ENCODE measurements at regions not wholly inside any gene's neighbourhood (a gene's known extent, or its start where the extent isn't known, plus 50 kb on each side); places are given as distances from the start of the nearest gene placed in this dataset.

GRCh38 chr2:65944213-65944612, 490.7 kb upstream of the MEIS1 start (continued):
- TF ChIP-seq USF1 (CRISPR knock-in tag; IDR thresholded peaks at IDR 0.05) (no peak), JAZF1 (CRISPR knock-in tag; IDR thresholded peaks at IDR 0.05) (no peak), ATF2 (CRISPR knock-in tag; IDR thresholded peaks at IDR 0.05; ENCODE audit: borderline replicate concordance, low read depth) (no peak), NFE2L1 (CRISPR knock-in tag; IDR thresholded peaks at IDR 0.05) (no peak), FOXJ3 (CRISPR knock-in tag; IDR thresholded peaks at IDR 0.05; ENCODE audit: borderline replicate concordance) (no peak), TEAD1 (CRISPR knock-in tag; IDR thresholded peaks at IDR 0.05) (no peak)
- TF ChIP-seq, protein P1, sequence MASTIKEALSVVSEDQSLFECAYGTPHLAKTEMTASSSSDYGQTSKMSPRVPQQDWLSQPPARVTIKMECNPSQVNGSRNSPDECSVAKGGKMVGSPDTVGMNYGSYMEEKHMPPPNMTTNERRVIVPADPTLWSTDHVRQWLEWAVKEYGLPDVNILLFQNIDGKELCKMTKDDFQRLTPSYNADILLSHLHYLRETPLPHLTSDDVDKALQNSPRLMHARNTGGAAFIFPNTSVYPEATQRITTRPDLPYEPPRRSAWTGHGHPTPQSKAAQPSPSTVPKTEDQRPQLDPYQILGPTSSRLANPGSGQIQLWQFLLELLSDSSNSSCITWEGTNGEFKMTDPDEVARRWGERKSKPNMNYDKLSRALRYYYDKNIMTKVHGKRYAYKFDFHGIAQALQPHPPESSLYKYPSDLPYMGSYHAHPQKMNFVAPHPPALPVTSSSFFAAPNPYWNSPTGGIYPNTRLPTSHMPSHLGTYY (CRISPR knock-in tag; IDR thresholded peaks at IDR 0.05): no peak

GRCh38 chr2:65943099-65943786, 491.7 kb upstream of the MEIS1 start:
- no peak overlapping the region for H3K27ac Mint-ChIP-seq
- ATAC-seq (no peak), DNase-seq (ENCODE audit: low spot score) (no peak)
- ChIA-PET CTCF (no interaction called here), POLR2A (no interaction called here)
- H3K36me3 Mint-ChIP-seq: no peaks in the 10 kb centered on the region
- no peak overlapping the region for H3K4me3 Mint-ChIP-seq
- H3K9me3 Mint-ChIP-seq: no peaks in the 10 kb centered on the region
- no peaks in the 10 kb centered on the region for H3K4me1 Mint-ChIP-seq
- H3K27me3 Mint-ChIP-seq (ENCODE audit: low read depth): no peaks in the 10 kb centered on the region; the same call in 1 of the 2 replicates
- TF ChIP-seq PREB (CRISPR knock-in tag; IDR thresholded peaks at IDR 0.05; ENCODE audit: borderline replicate concordance): no peak
- TF ChIP-seq RORB (CRISPR knock-in tag; IDR thresholded peaks at IDR 0.05): no peak
- no peak for TF ChIP-seq GABPB1 (CRISPR knock-in tag; IDR thresholded peaks at IDR 0.05)
- TF ChIP-seq, protein P2, sequence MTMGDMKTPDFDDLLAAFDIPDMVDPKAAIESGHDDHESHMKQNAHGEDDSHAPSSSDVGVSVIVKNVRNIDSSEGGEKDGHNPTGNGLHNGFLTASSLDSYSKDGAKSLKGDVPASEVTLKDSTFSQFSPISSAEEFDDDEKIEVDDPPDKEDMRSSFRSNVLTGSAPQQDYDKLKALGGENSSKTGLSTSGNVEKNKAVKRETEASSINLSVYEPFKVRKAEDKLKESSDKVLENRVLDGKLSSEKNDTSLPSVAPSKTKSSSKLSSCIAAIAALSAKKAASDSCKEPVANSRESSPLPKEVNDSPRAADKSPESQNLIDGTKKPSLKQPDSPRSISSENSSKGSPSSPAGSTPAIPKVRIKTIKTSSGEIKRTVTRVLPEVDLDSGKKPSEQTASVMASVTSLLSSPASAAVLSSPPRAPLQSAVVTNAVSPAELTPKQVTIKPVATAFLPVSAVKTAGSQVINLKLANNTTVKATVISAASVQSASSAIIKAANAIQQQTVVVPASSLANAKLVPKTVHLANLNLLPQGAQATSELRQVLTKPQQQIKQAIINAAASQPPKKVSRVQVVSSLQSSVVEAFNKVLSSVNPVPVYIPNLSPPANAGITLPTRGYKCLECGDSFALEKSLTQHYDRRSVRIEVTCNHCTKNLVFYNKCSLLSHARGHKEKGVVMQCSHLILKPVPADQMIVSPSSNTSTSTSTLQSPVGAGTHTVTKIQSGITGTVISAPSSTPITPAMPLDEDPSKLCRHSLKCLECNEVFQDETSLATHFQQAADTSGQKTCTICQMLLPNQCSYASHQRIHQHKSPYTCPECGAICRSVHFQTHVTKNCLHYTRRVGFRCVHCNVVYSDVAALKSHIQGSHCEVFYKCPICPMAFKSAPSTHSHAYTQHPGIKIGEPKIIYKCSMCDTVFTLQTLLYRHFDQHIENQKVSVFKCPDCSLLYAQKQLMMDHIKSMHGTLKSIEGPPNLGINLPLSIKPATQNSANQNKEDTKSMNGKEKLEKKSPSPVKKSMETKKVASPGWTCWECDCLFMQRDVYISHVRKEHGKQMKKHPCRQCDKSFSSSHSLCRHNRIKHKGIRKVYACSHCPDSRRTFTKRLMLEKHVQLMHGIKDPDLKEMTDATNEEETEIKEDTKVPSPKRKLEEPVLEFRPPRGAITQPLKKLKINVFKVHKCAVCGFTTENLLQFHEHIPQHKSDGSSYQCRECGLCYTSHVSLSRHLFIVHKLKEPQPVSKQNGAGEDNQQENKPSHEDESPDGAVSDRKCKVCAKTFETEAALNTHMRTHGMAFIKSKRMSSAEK (CRISPR knock-in tag; IDR thresholded peaks at IDR 0.05; ENCODE audit: borderline replicate concordance): no peak
- no peak for TF ChIP-seq FOXK1 (CRISPR knock-in tag; IDR thresholded peaks at IDR 0.05)
- TF ChIP-seq, protein P3, sequence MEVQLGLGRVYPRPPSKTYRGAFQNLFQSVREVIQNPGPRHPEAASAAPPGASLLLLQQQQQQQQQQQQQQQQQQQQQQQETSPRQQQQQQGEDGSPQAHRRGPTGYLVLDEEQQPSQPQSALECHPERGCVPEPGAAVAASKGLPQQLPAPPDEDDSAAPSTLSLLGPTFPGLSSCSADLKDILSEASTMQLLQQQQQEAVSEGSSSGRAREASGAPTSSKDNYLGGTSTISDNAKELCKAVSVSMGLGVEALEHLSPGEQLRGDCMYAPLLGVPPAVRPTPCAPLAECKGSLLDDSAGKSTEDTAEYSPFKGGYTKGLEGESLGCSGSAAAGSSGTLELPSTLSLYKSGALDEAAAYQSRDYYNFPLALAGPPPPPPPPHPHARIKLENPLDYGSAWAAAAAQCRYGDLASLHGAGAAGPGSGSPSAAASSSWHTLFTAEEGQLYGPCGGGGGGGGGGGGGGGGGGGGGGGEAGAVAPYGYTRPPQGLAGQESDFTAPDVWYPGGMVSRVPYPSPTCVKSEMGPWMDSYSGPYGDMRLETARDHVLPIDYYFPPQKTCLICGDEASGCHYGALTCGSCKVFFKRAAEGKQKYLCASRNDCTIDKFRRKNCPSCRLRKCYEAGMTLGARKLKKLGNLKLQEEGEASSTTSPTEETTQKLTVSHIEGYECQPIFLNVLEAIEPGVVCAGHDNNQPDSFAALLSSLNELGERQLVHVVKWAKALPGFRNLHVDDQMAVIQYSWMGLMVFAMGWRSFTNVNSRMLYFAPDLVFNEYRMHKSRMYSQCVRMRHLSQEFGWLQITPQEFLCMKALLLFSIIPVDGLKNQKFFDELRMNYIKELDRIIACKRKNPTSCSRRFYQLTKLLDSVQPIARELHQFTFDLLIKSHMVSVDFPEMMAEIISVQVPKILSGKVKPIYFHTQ (CRISPR knock-in tag; IDR thresholded peaks at IDR 0.05): no peak
- TF ChIP-seq MYBL2 (CRISPR knock-in tag; IDR thresholded peaks at IDR 0.05): no peak
- TF ChIP-seq CBFB (CRISPR knock-in tag; IDR thresholded peaks at IDR 0.05; ENCODE audit: low read depth): no peak
- no peak for TF ChIP-seq MXD4 (CRISPR knock-in tag; IDR thresholded peaks at IDR 0.05; ENCODE audit: borderline replicate concordance)
- TF ChIP-seq NR1H2 (CRISPR knock-in tag; IDR thresholded peaks at IDR 0.05): no peak
- no peak for TF ChIP-seq ZNF263 (CRISPR knock-in tag; IDR thresholded peaks at IDR 0.05; ENCODE audit: low read depth)
- no peak for TF ChIP-seq IRF2 (CRISPR knock-in tag; IDR thresholded peaks at IDR 0.05; ENCODE audit: borderline replicate concordance, low read depth)

Measured in WTC11 (cell line).